ENCODE measurements at regions not wholly inside any gene's neighbourhood (a gene's known extent, or its start where the extent isn't known, plus 50 kb on each side); places are given as distances from the start of the nearest gene placed in this dataset.

- H3K4me2 ChIP-seq (ENCODE audit: low read length), result no peak overlapping the region
- no peak overlapping the region for H2AFZ ChIP-seq (ENCODE audit: low read length)
- H3K27ac ChIP-seq (ENCODE audit: low read length), result no peak overlapping the region
- peaks cover 47% of the 10 kb centered on the region for H3K4me1 ChIP-seq (ENCODE audit: insufficient read depth, low read length)
- no TSS peak for BruUV-seq (replicated peaks)
- ATAC-seq, result no peak
- H3F3A ChIP-seq (ENCODE audit: low read length, unreplicated experiment), result no peaks in the 10 kb centered on the region
- no peaks in the 10 kb centered on the region for H3K9me2 ChIP-seq (replicated peaks; ENCODE audit: low read length)
- H3K9me3 ChIP-seq (ENCODE audit: low read length), result no peaks in the 10 kb centered on the region
- no peaks in the 10 kb centered on the region for H3K79me2 ChIP-seq (ENCODE audit: low read length)
- TF ChIP-seq EZH2phosphoT487 (IDR thresholded peaks at IDR 0.05; ENCODE audit: borderline replicate concordance, low read length) (no peak), EZH2 (IDR thresholded peaks at IDR 0.05; ENCODE audit: low read length, unreplicated experiment) (no peak), CTCF (conservative IDR thresholded peaks at IDR 0.05; ENCODE audit: low read depth, low read length) (no peak)
- no peaks in the 10 kb centered on the region for H4K20me1 ChIP-seq (ENCODE audit: low read length)
- intact Hi-C loops (cut with micrococcal nuclease), result loop anchor here (5.0 kb wide), 3 partner anchors 121 to 314 kb away; no protein-coding TSS in a partner anchor
- no peak overlapping the region for H3K9ac ChIP-seq (ENCODE audit: low read length)
- H3K27me3 ChIP-seq (ENCODE audit: low read length), result no peaks in the 10 kb centered on the region
- ChIA-PET CTCF (no interaction called here), POLR2A (ENCODE audit: unreplicated experiment) (interaction anchor here (0.6 kb wide), 1 partner anchor 455 kb away, joined by 19 read pairs; no protein-coding TSS in a partner anchor)
- H3K4me3 ChIP-seq (ENCODE audit: low read length), result no peak overlapping the region
- no peaks in the 10 kb centered on the region for H3K36me3 ChIP-seq (ENCODE audit: low read depth, low read length)
- peak; percentile 53 for DNase-seq
These were observed 408.8 kb upstream of the UBE2E3 start for GRCh38 chr2:180571559-180571958.

- ChIA-PET POLR2A (ENCODE audit: unreplicated experiment) (no interaction called here), CTCF (no interaction called here)
- Histone ChIP-seq H3K9ac (ENCODE audit: low read length) (no peak overlapping the region), H3F3A (ENCODE audit: low read length, unreplicated experiment) (no peaks in the 10 kb centered on the region), H3K9me2 (replicated peaks; ENCODE audit: low read length) (no peaks in the 10 kb centered on the region), H3K27me3 (ENCODE audit: low read length) (no peaks in the 10 kb centered on the region), H2AFZ (ENCODE audit: low read length) (no peak overlapping the region), H3K4me1 (ENCODE audit: insufficient read depth, low read length) (peaks cover 47% of the 10 kb centered on the region), H3K27ac (ENCODE audit: low read length) (no peak overlapping the region), H3K4me2 (ENCODE audit: low read length) (no peak overlapping the region), H3K79me2 (ENCODE audit: low read length) (no peaks in the 10 kb centered on the region), H3K4me3 (ENCODE audit: low read length) (no peak overlapping the region), H3K36me3 (ENCODE audit: low read depth, low read length) (no peaks in the 10 kb centered on the region), H4K20me1 (ENCODE audit: low read length) (no peaks in the 10 kb centered on the region), H3K9me3 (ENCODE audit: low read length) (no peaks in the 10 kb centered on the region)
- DNase-seq, result no peak
- TF ChIP-seq EZH2phosphoT487 (IDR thresholded peaks at IDR 0.05; ENCODE audit: borderline replicate concordance, low read length) (no peak), CTCF (conservative IDR thresholded peaks at IDR 0.05; ENCODE audit: low read depth, low read length) (no peak), EZH2 (IDR thresholded peaks at IDR 0.05; ENCODE audit: low read length, unreplicated experiment) (no peak)
- no peak for ATAC-seq
- no TSS peak for BruUV-seq (replicated peaks)
- intact Hi-C loops (cut with micrococcal nuclease), result loop anchor here (5.0 kb wide), 3 partner anchors 121 to 314 kb away; no protein-coding TSS in a partner anchor
These were observed 409.5 kb upstream of the UBE2E3 start for GRCh38 chr2:180570864-180571263.

GRCh38 chr2:180564051-180564450 is 416.4 kb upstream of the UBE2E3 start:
- ATAC-seq, result no peak
- ChIA-PET POLR2A (ENCODE audit: unreplicated experiment) (no interaction called here), CTCF (no interaction called here)
- Histone ChIP-seq H3K4me3 (ENCODE audit: low read length) (no peak overlapping the region), H3K27ac (ENCODE audit: low read length) (no peak overlapping the region), H3K4me1 (ENCODE audit: insufficient read depth, low read length) (peaks cover 10% of the 10 kb centered on the region; the same call in 1 of the 2 replicates), H4K20me1 (ENCODE audit: low read length) (no peaks in the 10 kb centered on the region), H3K9me2 (replicated peaks; ENCODE audit: low read length) (no peaks in the 10 kb centered on the region), H3F3A (ENCODE audit: low read length, unreplicated experiment) (no peaks in the 10 kb centered on the region), H3K36me3 (ENCODE audit: low read depth, low read length) (no peaks in the 10 kb centered on the region), H2AFZ (ENCODE audit: low read length) (no peak overlapping the region), H3K79me2 (ENCODE audit: low read length) (no peaks in the 10 kb centered on the region), H3K9ac (ENCODE audit: low read length) (no peak overlapping the region), H3K9me3 (ENCODE audit: low read length) (no peaks in the 10 kb centered on the region), H3K4me2 (ENCODE audit: low read length) (no peak overlapping the region), H3K27me3 (ENCODE audit: low read length) (no peaks in the 10 kb centered on the region)
- TF ChIP-seq EZH2phosphoT487 (IDR thresholded peaks at IDR 0.05; ENCODE audit: borderline replicate concordance, low read length), result no peak
- no peak for TF ChIP-seq EZH2 (IDR thresholded peaks at IDR 0.05; ENCODE audit: low read length, unreplicated experiment)
- no peak for TF ChIP-seq CTCF (conservative IDR thresholded peaks at IDR 0.05; ENCODE audit: low read depth, low read length)
- intact Hi-C loops (cut with micrococcal nuclease), result no loop called here
- BruUV-seq (replicated peaks), result no TSS peak
- DNase-seq, result no peak
